ENCODE measurements at regions not wholly inside any gene's neighbourhood (a gene's known extent, or its start where the extent isn't known, plus 50 kb on each side); places are given as distances from the start of the nearest gene placed in this dataset.
"Not testable (repeated sequence)": the region's sequence is repeated elsewhere in the genome, so short reads cannot be mapped to it uniquely, and the experiment has no call there.

DNA sequence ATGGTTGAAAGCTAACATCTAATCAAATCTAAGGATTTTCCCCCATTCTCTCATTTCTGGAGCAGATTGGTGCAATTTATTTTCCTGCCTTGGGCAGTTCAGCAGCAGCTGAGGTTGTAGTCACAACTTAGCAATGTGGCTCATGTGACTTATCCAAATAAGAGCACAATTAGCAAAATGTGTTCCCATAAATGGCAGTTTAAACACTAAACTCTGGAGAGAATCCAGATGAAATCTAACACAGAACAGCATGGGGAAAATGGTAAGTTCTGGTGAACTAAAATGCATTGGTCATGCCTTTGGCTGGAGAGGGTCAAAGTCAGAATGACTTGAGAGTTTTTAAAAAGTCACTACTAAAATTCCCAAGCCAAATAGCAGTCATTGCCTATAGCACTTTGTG, 422.6 kb upstream of the DIPK2B start:
- no peaks in the 10 kb centered on the region for H3K36me3 ChIP-seq (ENCODE audit: insufficient read depth, low read depth, low read length)
- H3K9ac ChIP-seq (ENCODE audit: low read depth, low read length) = no peak overlapping the region
- no peak overlapping the region for H3K4me3 ChIP-seq (ENCODE audit: low read length)
- no peaks in the 10 kb centered on the region for H3K27me3 ChIP-seq (ENCODE audit: insufficient read depth, low read length)
- H3K4me1 ChIP-seq (ENCODE audit: insufficient read depth, low read length) = peaks cover 4% of the 10 kb centered on the region
- H3K27ac ChIP-seq (ENCODE audit: low read length) = no peak overlapping the region
- H3K9me3 ChIP-seq (ENCODE audit: insufficient read depth, low read depth, low read length) = no peaks in the 10 kb centered on the region

DNA sequence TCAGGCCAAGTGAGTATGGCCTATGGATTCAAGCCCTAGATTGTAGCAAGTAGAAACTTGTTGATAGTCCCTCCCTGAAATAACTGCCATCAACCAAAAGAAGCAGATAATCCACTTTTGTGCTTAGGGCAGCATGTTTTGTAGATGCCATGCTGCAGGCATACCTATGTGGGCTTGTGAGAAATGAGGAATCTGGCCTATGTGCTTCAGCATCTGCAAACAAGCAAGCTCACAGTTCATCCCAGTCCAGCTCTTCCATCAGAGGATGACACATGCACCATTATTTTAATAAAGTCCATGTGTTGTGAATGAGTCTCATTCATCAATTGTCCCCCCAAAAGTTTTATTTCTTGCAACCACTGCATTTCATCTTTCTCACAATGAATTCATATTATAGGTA, 421.9 kb upstream of the DIPK2B start:
- H3K27me3 ChIP-seq (ENCODE audit: insufficient read depth, low read length) = no peaks in the 10 kb centered on the region
- H3K27ac ChIP-seq (ENCODE audit: low read length) = no peak overlapping the region
- no peaks in the 10 kb centered on the region for H3K36me3 ChIP-seq (ENCODE audit: insufficient read depth, low read depth, low read length)
- peaks cover 4% of the 10 kb centered on the region for H3K4me1 ChIP-seq (ENCODE audit: insufficient read depth, low read length)
- H3K9ac ChIP-seq (ENCODE audit: low read depth, low read length) = no peak overlapping the region
- no peaks in the 10 kb centered on the region for H3K9me3 ChIP-seq (ENCODE audit: insufficient read depth, low read depth, low read length)
- H3K4me3 ChIP-seq (ENCODE audit: low read length) = no peak overlapping the region

DNA sequence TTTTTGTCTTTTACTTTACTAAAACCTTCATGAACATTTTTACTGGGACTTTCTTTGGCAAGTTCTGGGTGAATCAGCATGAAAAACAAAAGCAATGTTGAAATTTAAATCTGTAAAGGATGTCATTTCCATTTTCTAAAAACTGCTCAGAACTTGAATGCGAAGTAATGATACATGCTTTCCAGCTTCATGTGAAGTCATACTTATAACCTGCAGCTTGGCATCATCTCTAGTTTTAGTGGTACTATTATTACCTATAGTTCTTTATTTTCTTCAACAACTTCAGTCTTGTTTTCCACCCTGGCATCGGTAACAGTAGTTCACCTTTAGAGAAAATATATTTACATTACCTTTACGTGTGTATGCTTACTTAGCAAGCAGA, 421.4 kb upstream of the DIPK2B start:
- no peaks in the 10 kb centered on the region for H3K36me3 ChIP-seq (ENCODE audit: insufficient read depth, low read depth, low read length)
- peaks cover 4% of the 10 kb centered on the region for H3K4me1 ChIP-seq (ENCODE audit: insufficient read depth, low read length)
- no peak overlapping the region for H3K9ac ChIP-seq (ENCODE audit: low read depth, low read length)
- no peaks in the 10 kb centered on the region for H3K9me3 ChIP-seq (ENCODE audit: insufficient read depth, low read depth, low read length)
- no peak overlapping the region for H3K4me3 ChIP-seq (ENCODE audit: low read length)
- H3K27me3 ChIP-seq (ENCODE audit: insufficient read depth, low read length) = no peaks in the 10 kb centered on the region
- no peak overlapping the region for H3K27ac ChIP-seq (ENCODE audit: low read length)

GRCh38 chrX:45621376-45622041, 420.8 kb upstream of the DIPK2B start:
- H3K9me3 ChIP-seq (ENCODE audit: insufficient read depth, low read depth, low read length) = no peaks in the 10 kb centered on the region
- H3K27ac ChIP-seq (ENCODE audit: low read length) = no peak overlapping the region
- H3K4me3 ChIP-seq (ENCODE audit: low read length) = no peak overlapping the region
- no peaks in the 10 kb centered on the region for H3K27me3 ChIP-seq (ENCODE audit: insufficient read depth, low read length)
- H3K4me1 ChIP-seq (ENCODE audit: insufficient read depth, low read length) = peaks cover 4% of the 10 kb centered on the region
- no peaks in the 10 kb centered on the region for H3K36me3 ChIP-seq (ENCODE audit: insufficient read depth, low read depth, low read length)
- H3K9ac ChIP-seq (ENCODE audit: low read depth, low read length) = no peak overlapping the region

DNA sequence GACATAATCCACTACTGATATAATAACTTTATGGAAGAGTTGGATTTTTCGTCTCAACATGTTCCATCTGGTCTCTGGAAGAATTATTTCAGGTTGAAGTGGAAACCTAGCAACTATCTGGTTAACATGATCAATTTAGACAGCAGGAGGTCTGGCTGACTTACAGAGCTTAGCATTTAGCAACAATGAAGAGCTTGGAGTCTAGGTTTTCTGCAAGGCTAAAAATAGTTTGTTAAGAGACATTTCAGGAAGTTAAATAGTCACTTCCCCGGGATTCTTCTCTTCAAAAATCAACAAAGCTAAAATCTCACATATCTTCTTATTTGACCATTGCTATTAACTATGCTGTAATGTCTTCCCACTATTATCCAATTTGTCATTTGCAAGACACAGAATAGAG, 418.6 kb upstream of the DIPK2B start:
- no peak overlapping the region for H3K27ac ChIP-seq (ENCODE audit: low read length)
- no peak overlapping the region for H3K4me3 ChIP-seq (ENCODE audit: low read length)
- H3K9me3 ChIP-seq (ENCODE audit: insufficient read depth, low read depth, low read length) = no peaks in the 10 kb centered on the region
- H3K36me3 ChIP-seq (ENCODE audit: insufficient read depth, low read depth, low read length) = no peaks in the 10 kb centered on the region
- H3K9ac ChIP-seq (ENCODE audit: low read depth, low read length) = no peak overlapping the region
- H3K4me1 ChIP-seq (ENCODE audit: insufficient read depth, low read length) = peaks cover 4% of the 10 kb centered on the region
- H3K27me3 ChIP-seq (ENCODE audit: insufficient read depth, low read length) = no peaks in the 10 kb centered on the region

DNA sequence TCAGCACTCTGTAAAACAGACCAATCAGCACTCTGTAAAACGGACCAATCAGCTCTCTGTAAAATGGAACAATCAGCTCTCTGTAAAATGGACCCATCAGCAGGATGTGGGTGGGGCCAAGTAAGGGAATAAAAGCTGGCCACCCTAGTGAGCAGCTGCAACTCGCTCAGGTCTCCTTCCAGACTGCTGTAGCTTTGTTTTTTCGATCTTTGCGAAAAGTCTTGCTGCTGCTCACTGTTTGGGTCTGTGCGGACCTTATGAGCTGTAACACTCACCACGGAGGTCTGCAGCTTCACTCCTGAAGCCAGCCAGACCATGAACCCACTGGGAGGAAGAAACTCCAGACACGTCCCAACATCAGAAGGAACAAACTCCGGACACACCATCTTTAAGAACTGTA, 414.9 kb upstream of the DIPK2B start:
- not testable (repeated sequence) for H3K9ac ChIP-seq (ENCODE audit: low read depth, low read length); H3K9me3 ChIP-seq (ENCODE audit: insufficient read depth, low read depth, low read length); H3K4me1 ChIP-seq (ENCODE audit: insufficient read depth, low read length); H3K4me3 ChIP-seq (ENCODE audit: low read length); H3K27me3 ChIP-seq (ENCODE audit: insufficient read depth, low read length); H3K27ac ChIP-seq (ENCODE audit: low read length); H3K36me3 ChIP-seq (ENCODE audit: insufficient read depth, low read depth, low read length)

DNA sequence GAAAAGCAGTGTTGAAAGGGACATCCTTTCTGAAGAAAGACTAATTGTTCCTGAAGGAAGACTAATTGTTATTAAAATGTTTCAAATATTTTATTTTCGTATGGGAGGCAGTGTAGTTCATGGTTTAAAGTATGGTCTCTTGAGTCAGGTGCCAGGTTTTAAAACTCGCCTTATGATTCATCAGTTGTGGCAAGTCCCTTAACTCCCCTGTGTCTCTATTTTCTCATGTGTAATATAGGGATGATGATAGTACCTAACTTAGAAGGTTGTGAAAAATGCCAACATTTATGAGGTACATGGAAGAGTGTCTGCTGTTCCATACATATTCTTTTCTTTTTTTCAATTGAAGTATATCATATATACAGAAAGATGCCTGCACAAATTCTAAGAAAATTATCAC, 414.2 kb upstream of the DIPK2B start:
- no peak overlapping the region for H3K4me3 ChIP-seq (ENCODE audit: low read length)
- H3K9ac ChIP-seq (ENCODE audit: low read depth, low read length) = no peak overlapping the region
- H3K27ac ChIP-seq (ENCODE audit: low read length) = no peak overlapping the region
- H3K9me3 ChIP-seq (ENCODE audit: insufficient read depth, low read depth, low read length) = no peaks in the 10 kb centered on the region
- H3K27me3 ChIP-seq (ENCODE audit: insufficient read depth, low read length) = no peaks in the 10 kb centered on the region
- H3K36me3 ChIP-seq (ENCODE audit: insufficient read depth, low read depth, low read length) = no peaks in the 10 kb centered on the region
- peaks cover 4% of the 10 kb centered on the region; the same call in 1 of the 2 replicates for H3K4me1 ChIP-seq (ENCODE audit: insufficient read depth, low read length)

GRCh38 chrX:45602151-45602550, 401.5 kb upstream of the DIPK2B start:
- no peaks in the 10 kb centered on the region for H3K36me3 ChIP-seq (ENCODE audit: insufficient read depth, low read depth, low read length)
- no peaks in the 10 kb centered on the region for H3K9me3 ChIP-seq (ENCODE audit: insufficient read depth, low read depth, low read length)
- no peak overlapping the region for H3K27ac ChIP-seq (ENCODE audit: low read length)
- no peak overlapping the region for H3K9ac ChIP-seq (ENCODE audit: low read depth, low read length)
- no peaks in the 10 kb centered on the region for H3K27me3 ChIP-seq (ENCODE audit: insufficient read depth, low read length)
- peaks cover 8% of the 10 kb centered on the region; the same call in 1 of the 2 replicates for H3K4me1 ChIP-seq (ENCODE audit: insufficient read depth, low read length)
- no peak overlapping the region for H3K4me3 ChIP-seq (ENCODE audit: low read length)

- no peak overlapping the region for H3K9ac ChIP-seq (ENCODE audit: low read depth, low read length)
- no peak overlapping the region for H3K27ac ChIP-seq (ENCODE audit: low read length)
- peaks cover 8% of the 10 kb centered on the region; the same call in 1 of the 2 replicates for H3K4me1 ChIP-seq (ENCODE audit: insufficient read depth, low read length)
- H3K27me3 ChIP-seq (ENCODE audit: insufficient read depth, low read length) = no peaks in the 10 kb centered on the region
- no peak overlapping the region for H3K4me3 ChIP-seq (ENCODE audit: low read length)
- H3K9me3 ChIP-seq (ENCODE audit: insufficient read depth, low read depth, low read length) = no peaks in the 10 kb centered on the region
- no peaks in the 10 kb centered on the region for H3K36me3 ChIP-seq (ENCODE audit: insufficient read depth, low read depth, low read length)
Measured at GRCh38 chrX:45601052-45601451, 400.4 kb upstream of the DIPK2B start.

DNA sequence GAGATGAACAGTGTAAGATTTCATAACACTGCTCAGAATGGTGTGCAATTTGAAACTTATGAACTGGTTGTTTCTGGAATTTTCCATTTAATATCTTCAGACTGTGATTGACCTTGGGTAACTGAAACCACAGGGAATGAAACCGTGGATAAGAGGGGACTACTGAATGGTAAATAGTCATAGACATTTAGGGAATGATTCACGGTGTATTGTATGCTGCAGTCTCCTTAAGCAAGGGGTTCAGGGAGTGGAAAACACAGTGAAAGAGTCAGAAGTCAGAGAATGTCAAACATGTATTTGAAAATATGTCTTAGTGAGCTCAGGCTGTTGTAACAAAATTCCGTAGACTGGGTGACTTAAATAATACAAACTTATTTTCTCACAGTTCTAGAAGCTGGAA, 398.2 kb upstream of the DIPK2B start:
- Histone ChIP-seq H3K9me3 (ENCODE audit: insufficient read depth, low read depth, low read length) (no peaks in the 10 kb centered on the region), H3K4me3 (ENCODE audit: low read length) (no peak overlapping the region), H3K9ac (ENCODE audit: low read depth, low read length) (no peak overlapping the region), H3K4me1 (ENCODE audit: insufficient read depth, low read length) (peaks cover 8% of the 10 kb centered on the region; the same call in 1 of the 2 replicates), H3K27ac (ENCODE audit: low read length) (no peak overlapping the region), H3K36me3 (ENCODE audit: insufficient read depth, low read depth, low read length) (no peaks in the 10 kb centered on the region), H3K27me3 (ENCODE audit: insufficient read depth, low read length) (no peaks in the 10 kb centered on the region)

GRCh38 chrX:45596188-45596808, 395.6 kb upstream of the DIPK2B start:
- Histone ChIP-seq H3K27me3 (ENCODE audit: insufficient read depth, low read length) (no peaks in the 10 kb centered on the region), H3K9me3 (ENCODE audit: insufficient read depth, low read depth, low read length) (no peaks in the 10 kb centered on the region), H3K27ac (ENCODE audit: low read length) (no peak overlapping the region), H3K36me3 (ENCODE audit: insufficient read depth, low read depth, low read length) (no peaks in the 10 kb centered on the region), H3K4me3 (ENCODE audit: low read length) (no peak overlapping the region), H3K9ac (ENCODE audit: low read depth, low read length) (no peak overlapping the region), H3K4me1 (ENCODE audit: insufficient read depth, low read length) (peaks cover 5% of the 10 kb centered on the region; the same call in 1 of the 2 replicates)

GRCh38 chrX:45592101-45592500, 391.4 kb upstream of the DIPK2B start:
- no peak overlapping the region for H3K9ac ChIP-seq (ENCODE audit: low read depth, low read length)
- no peak overlapping the region for H3K4me3 ChIP-seq (ENCODE audit: low read length)
- H3K27me3 ChIP-seq (ENCODE audit: insufficient read depth, low read length) = no peaks in the 10 kb centered on the region
- H3K4me1 ChIP-seq (ENCODE audit: insufficient read depth, low read length) = no peaks in the 10 kb centered on the region
- H3K9me3 ChIP-seq (ENCODE audit: insufficient read depth, low read depth, low read length) = no peaks in the 10 kb centered on the region
- H3K36me3 ChIP-seq (ENCODE audit: insufficient read depth, low read depth, low read length) = no peaks in the 10 kb centered on the region
- no peak overlapping the region for H3K27ac ChIP-seq (ENCODE audit: low read length)
